Activated effector memory CD4-positive, alpha-beta T cell treated with Interleukin-2 at 50 U/mL for 16 hours (primary cell): ENCODE measurements at regions not wholly inside any gene's neighbourhood (a gene's known extent, or its start where the extent isn't known, plus 50 kb on each side); places are given as distances from the start of the nearest gene placed in this dataset.

Source experiments
- DNase-seq: peaks from one replicate; pipeline ENCODE4 v3.0.0-alpha.2; 2020

DNA sequence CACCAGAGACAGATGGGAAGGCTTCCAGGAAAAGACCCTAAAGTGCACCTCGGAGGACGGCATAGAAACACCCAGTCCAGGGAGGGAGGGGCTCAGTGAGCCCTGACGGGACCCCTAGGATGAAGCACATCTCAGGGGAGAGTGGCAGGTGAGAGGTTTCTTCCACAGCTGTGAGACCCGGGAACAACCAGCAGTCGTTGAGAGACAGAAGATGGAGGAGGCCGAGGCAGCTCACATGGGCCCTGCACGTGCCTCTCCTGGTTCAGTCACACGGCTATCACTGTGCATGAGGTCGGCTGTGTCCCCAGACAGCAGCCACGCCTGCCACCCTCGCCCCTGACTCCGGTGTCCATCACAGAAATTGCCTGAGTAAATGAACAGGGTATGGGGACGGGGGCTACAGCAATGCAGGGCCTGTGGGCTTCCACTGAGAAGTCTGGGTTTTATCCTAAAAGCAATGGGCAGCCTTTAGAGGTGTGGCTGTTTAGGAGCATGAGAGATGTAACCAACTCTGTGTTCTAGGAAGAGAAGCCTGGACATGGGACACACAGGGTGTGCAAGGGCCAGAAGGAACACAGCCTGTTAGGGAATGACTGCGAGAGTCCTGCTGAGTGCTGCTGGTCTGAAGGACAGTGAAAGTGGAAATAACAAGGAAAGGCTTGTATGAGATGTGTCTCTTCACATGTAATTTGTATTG lies 102.0 kb downstream of the TMEM18 start:
- no peak for DNase-seq

GRCh38 chr2:573805-574392 lies 103.3 kb downstream of the TMEM18 start:
- no peak for DNase-seq

- no peak for DNase-seq
Observed at GRCh38 chr2:573025-573424, 104.2 kb downstream of the TMEM18 start.

DNA sequence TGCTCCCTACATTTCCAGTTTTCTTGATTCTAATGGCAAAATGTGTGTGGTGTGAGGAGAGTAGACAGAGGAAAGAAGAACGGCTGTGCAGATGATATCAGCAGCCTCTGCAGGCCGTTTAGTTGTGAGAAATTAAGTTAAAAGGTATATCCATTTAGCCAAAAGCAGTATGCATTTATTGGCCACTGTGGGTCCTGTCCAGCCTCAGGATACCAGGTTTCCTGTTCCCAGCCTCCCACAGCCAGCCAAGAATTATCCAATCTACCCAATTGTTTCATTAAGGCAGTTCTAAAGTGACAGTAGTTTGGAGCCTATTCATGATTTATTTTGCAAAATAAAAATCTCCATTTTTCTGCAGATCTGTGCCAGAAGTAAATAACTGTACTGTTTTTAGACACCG lies 107.5 kb downstream of the TMEM18 start:
- DNase-seq = no peak

DNA sequence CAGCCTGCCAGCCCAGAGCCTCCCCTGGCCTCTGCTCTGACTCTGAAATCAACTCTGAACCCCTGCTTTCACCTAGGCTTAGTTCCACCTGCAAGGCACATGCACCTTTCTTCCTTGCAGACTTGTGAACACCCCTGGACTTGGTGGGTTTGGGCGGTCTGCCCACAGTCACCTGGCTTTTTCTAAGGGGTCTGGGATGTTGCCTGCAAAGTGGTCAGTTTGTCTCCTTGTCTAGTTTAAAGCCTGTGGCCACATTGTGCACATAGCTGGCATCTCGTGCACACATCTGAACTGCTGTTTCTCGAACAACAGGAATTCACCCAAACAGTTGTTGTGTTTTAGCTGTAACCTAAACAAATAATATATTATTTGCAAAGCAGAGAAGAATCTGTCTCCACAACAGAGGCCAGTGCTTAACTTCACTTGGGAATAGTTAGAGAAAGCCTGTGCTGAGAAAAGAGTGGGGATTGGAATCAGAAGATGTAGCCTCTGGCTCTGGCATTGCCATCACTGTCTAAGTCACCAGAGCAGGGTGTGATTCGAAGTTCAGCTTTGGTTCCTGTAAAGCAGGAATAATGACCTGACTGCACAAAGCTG lies 108.5 kb downstream of the TMEM18 start:
- DNase-seq = no peak

- DNase-seq = no peak
Observed at GRCh38 chr2:567865-568638, 109.2 kb downstream of the TMEM18 start.

- no peak for DNase-seq
Observed at GRCh38 chr2:567496-567864, 109.7 kb downstream of the TMEM18 start.

DNA sequence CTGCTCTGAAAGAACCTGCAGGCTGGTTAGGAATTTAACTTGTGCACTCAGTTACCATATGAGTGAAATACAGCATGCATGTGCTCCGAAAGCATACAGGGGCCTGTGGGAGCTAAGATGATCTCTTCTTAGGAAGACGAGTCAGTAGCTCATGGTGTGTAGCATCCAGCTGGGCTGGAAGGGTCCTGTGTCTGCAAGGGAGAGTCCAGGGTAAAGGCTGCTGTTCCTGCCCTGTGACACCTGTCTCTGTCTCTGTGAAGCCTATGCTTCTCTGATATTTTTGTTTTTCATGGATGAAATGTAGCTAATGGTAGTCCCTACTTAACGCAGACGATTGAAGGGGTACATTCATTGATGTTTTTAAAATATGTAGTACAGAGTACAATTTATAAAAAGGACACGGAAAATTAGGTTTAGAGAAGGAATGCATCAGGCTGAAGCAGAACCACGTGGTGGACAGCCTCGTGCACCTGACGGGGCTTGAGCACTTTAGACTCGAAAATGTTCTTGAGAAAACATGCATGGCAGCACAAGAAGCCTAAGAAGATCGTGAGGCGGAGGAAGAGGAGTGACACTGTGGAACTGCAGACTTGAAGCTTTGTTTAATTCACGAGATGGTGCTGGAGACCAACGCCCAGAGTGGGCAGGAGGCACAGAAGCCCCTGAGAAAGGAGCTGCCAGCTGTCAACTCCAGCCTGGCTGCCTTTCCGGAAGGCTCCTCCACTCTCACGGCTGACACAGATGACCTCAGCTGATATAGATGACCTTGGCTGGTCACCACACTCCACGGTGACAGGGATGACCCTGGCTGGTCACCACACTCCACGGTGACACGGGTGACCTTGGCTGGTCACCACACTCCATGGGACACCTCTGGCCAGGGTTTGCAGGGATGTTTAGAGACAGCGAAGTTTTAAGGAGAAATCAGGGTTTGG lies 110.6 kb downstream of the TMEM18 start:
- DNase-seq = no peak

DNA sequence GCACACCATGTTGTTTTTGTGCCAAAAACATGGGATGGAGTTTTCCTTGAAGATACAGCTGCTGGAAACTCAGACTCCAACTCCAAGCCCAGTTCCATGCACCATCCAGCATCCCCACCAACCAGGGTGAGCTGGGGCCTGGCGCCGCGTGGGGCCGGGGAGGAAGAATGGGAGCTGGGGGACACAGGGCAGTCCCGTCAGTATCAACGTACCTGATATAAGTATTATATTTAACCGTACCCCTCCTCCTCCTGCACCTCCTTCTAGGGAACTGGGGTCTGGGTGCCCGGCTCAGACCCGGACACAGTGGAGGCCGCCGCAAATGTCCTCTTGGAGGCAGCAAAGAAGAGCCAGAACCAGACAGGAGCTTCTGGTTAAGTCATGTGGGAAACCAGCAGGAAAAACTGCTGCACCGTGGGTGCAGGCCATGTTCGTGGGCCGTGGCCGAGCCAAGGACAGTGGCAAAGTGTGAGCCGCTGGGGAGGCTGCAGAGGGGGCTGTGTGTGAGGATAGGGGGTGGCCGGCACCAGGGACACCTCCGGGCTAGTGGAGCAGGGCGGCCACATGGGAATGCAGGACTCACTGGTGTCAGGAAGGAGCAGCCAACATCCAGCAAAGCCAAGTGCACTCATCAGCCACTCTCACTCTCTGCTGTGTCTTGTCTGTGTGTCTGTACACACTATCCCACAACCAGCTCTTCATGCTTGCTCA lies 112.6 kb downstream of the TMEM18 start:
- no peak for DNase-seq

DNA sequence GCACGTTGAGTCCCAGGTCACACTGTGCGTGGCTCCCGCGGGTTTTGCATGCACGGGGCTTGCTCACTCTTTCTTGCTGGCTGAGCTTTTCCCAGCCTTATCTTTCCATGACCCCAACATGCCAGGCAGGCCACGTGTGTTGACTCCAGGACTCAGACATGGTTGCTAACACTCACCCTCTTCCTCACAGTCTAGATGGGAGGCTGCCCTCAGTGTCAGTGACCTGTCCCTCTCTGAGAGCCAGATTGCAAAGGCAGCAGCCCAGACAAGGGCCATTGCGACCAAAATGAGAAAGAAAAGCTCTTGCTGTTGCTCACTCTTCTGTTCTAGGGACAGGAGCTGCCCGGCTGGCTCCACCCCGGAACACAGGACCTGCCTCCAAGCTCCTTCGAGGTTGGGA lies 113.7 kb downstream of the TMEM18 start:
- DNase-seq = no peak

- no peak for DNase-seq
Observed at GRCh38 chr2:562391-563364, 114.5 kb downstream of the TMEM18 start.

DNA sequence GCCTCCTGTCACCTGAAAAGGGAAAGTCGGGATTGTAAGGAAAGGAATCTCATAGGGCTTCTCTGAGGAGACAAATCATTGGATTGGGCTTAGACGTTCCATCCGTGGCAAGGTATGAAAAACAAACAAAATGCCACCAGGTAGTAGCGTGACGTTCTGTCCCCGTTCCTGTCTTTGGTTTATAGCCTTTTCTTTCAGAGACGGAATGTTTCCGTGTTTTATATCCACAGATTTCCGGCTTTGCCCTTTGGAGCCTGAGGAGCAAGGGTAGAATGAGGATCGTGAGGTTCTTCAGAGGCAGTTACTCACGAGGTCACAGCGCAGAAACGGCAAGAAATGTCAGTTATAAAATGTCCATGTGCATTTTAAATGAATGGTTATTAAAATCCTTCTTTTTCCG lies 118.3 kb downstream of the TMEM18 start:
- no peak for DNase-seq

DNA sequence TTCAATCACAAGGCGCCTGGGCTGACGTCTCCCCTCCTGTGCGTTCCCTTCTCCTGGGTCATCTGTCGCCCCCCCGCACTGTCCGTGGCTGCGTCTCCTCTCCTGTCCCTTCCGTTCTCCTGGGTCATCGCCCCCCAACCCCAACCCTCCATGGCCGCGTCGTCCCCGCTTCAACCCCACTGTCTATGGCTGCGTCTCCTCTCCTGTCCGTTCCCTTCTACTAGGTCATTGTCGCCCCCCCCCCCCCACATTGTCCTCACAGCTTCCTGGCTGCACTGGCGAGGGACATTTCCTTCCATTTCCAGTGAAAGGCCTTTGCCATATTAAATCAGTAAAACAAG lies 118.9 kb downstream of the TMEM18 start:
- no peak for DNase-seq

- DNase-seq = no peak
Observed at GRCh38 chr2:557635-558301, 119.4 kb downstream of the TMEM18 start.

- no peak for DNase-seq
Observed at GRCh38 chr2:556485-556884, 120.7 kb downstream of the TMEM18 start.

DNA sequence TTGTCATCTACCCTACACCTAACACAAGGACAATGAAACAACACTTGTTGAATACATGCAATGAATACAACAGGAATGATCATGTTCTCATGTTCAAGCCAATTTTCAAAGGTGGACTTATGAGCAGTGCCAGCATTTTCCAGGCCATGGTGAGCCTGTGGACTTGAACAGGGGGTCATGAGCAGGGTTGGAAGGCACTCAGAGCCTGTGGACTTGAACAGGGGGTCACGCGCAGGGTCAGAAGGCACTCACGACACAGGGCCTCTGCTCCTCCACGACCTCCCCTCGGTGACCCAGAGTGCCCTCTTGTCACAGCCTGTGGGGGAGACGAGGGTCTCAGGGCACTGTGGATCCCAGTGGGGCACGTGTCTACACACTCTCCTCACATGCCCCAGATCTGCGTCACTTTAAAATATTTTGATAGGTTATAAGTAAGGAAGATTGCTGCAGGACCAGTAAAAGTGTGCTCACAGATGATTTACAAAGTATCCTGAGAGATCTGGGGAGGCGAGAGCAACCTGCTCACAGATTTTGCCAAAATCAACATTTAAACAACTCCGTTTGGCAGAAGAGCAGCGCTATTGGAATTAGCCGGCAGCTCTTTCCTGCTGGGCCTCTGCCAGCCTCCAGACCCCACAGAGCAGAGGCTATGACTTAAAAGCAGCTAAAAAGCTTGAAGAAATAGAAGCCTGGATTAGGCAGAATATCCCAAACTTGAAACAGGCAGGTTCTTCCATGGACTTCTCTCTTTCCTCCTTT lies 121.9 kb downstream of the TMEM18 start:
- no peak for DNase-seq

DNA sequence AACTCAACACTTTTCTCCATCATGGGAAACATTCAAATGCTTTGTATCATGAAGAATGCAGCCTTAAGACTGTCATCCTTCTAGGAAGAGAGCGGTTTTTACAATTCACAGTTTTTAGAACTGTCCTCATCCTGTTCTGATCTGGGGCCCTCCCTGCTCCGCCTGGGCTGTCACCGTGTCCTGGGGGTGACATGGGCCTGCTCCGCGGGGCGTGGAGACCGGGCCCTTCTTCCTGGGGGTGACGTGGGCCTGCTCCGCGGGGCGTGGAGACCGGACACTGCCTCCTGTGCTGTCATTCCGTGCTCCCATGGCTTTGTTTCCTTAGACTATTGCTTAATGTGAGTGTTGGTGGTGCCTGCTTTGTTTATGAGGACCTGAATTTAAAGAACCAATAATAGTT lies 122.8 kb downstream of the TMEM18 start:
- DNase-seq = no peak

- no peak for DNase-seq
Observed at GRCh38 chr2:552906-553305, 124.3 kb downstream of the TMEM18 start.

GRCh38 chr2:551621-552020 lies 125.6 kb downstream of the TMEM18 start:
- DNase-seq = no peak
